Mesendoderm (in vitro differentiated cells): ENCODE measurements at regions not wholly inside any gene's neighbourhood (a gene's known extent, or its start where the extent isn't known, plus 50 kb on each side); places are given as distances from the start of the nearest gene placed in this dataset.

Source experiments
- DNase-seq: peaks from one replicate; pipeline ENCODE4 v3.0.0; 2013
- H2AK5ac ChIP-seq: 2 replicates; pipeline ENCODE4 v1.6.1; 2013; ENCODE audit warnings: low read length, inconsistent platforms
- H2BK120ac ChIP-seq: 2 replicates; pipeline ENCODE4 v1.6.1; 2013; ENCODE audit warnings: low read depth, mild to moderate bottlenecking, low read length, moderate library complexity, mixed read lengths
- H2BK15ac ChIP-seq: replicated peaks from 2 replicates; pipeline ENCODE4 v1.6.1; 2013; ENCODE audit warnings: low read depth, mild to moderate bottlenecking, moderate library complexity
- H2BK5ac ChIP-seq: 2 replicates; pipeline ENCODE4 v1.6.1; 2013; ENCODE audit warnings: low read length, inconsistent platforms
- H3K18ac ChIP-seq: 2 replicates; pipeline ENCODE4 v1.6.1; 2013; ENCODE audit warnings: mild to moderate bottlenecking, low read length, mixed read lengths
- H3K23ac ChIP-seq: one replicate; pipeline ENCODE4 v1.6.1; 2013; ENCODE audit warnings: low read length
- H3K27ac ChIP-seq: 2 replicates; pipeline ENCODE4 v1.5.1; 2013; ENCODE audit warnings: low read depth, mild to moderate bottlenecking, inconsistent platforms, low read length, moderate library complexity
- H3K27me3 ChIP-seq: 2 replicates; pipeline ENCODE4 v1.6.1; 2013; ENCODE audit warnings: low read length, control low read depth, mild to moderate bottlenecking, inconsistent platforms; ENCODE audit not compliant: insufficient read depth, poor library complexity
- H3K36me3 ChIP-seq: 2 replicates; pipeline ENCODE4 v1.6.1; 2013; ENCODE audit warnings: low read length, inconsistent platforms; ENCODE audit not compliant: control insufficient read depth, insufficient read depth
- H3K4ac ChIP-seq: one replicate; pipeline ENCODE4 v1.6.1; 2013; ENCODE audit warnings: low read depth, mild to moderate bottlenecking, low read length, moderate library complexity
- H3K4me1 ChIP-seq: 2 replicates; pipeline ENCODE4 v1.6.1; 2013; ENCODE audit warnings: low read depth, low read length, inconsistent platforms; ENCODE audit not compliant: control insufficient read depth
- H3K4me2 ChIP-seq: 2 replicates; pipeline ENCODE4 v1.6.1; 2013; ENCODE audit warnings: low read length
- H3K4me3 ChIP-seq: 2 replicates; pipeline ENCODE4 v1.5.1; 2013; ENCODE audit warnings: mild to moderate bottlenecking, low read length
- H3K56ac ChIP-seq: one replicate; pipeline ENCODE4 v1.6.1; 2013; ENCODE audit warnings: low read length
- H3K79me1 ChIP-seq: 2 replicates; pipeline ENCODE4 v1.6.1; 2013; ENCODE audit warnings: low read length, inconsistent platforms
- H3K79me2 ChIP-seq: 2 replicates; pipeline ENCODE4 v1.6.1; 2013; ENCODE audit warnings: mild to moderate bottlenecking, low read length; ENCODE audit not compliant: control insufficient read depth, insufficient read depth
- H3K9ac ChIP-seq: 2 replicates; pipeline ENCODE4 v1.6.1; 2013; ENCODE audit warnings: low read length, inconsistent platforms
- H4K5ac ChIP-seq: one replicate; pipeline ENCODE4 v1.6.1; 2013; ENCODE audit warnings: low read length
- H4K8ac ChIP-seq: one replicate; pipeline ENCODE4 v1.6.1; 2013; ENCODE audit warnings: low read depth, mild to moderate bottlenecking, control low read depth, low read length, moderate library complexity
- WGBS: extraction: QIAGEN DNeasy Blood & Tissue Kit; methylation state at CpG from one replicate; pipeline ENCODE4 v1.1.7; 2013; ENCODE audit warnings: low lambda C conversion rate, missing lambda C conversion rate; ENCODE audit not compliant: insufficient coverage; ENCODE audit errors: extremely low coverage; 5-methylcytosine and 5-hydroxymethylcytosine counted together

- no peaks in the 10 kb centered on the region for H3K79me2 ChIP-seq
- H3K36me3 ChIP-seq: no peaks in the 10 kb centered on the region
- no peak overlapping the region for H2BK5ac ChIP-seq
- H3K79me1 ChIP-seq: no peaks in the 10 kb centered on the region
- H3K23ac ChIP-seq: no peak overlapping the region
- no peak overlapping the region for H3K56ac ChIP-seq
- no peak overlapping the region for H3K18ac ChIP-seq
- H3K4ac ChIP-seq: no peak overlapping the region
- DNase-seq: no peak
- no peak overlapping the region for H3K4me3 ChIP-seq
- no peak overlapping the region for H3K4me2 ChIP-seq
- H4K8ac ChIP-seq: no peak overlapping the region
- H4K5ac ChIP-seq: no peak overlapping the region
- H3K27me3 ChIP-seq: no peaks in the 10 kb centered on the region
- H2AK5ac ChIP-seq: no peak overlapping the region
- WGBS: no CpG with 5 or more reads among the region's 2 CpGs
- no peak overlapping the region for H3K27ac ChIP-seq
- H2BK120ac ChIP-seq: no peak overlapping the region
- H2BK15ac ChIP-seq: no peak overlapping the region
- H3K9ac ChIP-seq: no peak overlapping the region
- H3K4me1 ChIP-seq: no peaks in the 10 kb centered on the region
These were observed 366.9 kb upstream of the ZNF608 start for GRCh38 chr5:125113328-125113727.

GRCh38 chr5:125115195-125115525 lies 368.7 kb upstream of the ZNF608 start:
- no peak overlapping the region for H2BK15ac ChIP-seq
- H3K18ac ChIP-seq: no peak overlapping the region
- H3K27ac ChIP-seq: no peak overlapping the region
- no peak overlapping the region for H2AK5ac ChIP-seq
- no peak overlapping the region for H2BK5ac ChIP-seq
- no peaks in the 10 kb centered on the region for H3K36me3 ChIP-seq
- no peak overlapping the region for H2BK120ac ChIP-seq
- no peaks in the 10 kb centered on the region for H3K79me2 ChIP-seq
- H3K4me3 ChIP-seq: no peak overlapping the region
- H3K4me1 ChIP-seq: peaks cover under 1% of the 10 kb centered on the region
- H3K79me1 ChIP-seq: no peaks in the 10 kb centered on the region
- no peak overlapping the region for H3K4me2 ChIP-seq
- H3K27me3 ChIP-seq: no peaks in the 10 kb centered on the region
- no peak for DNase-seq
- H3K4ac ChIP-seq: no peak overlapping the region
- H4K8ac ChIP-seq: no peak overlapping the region
- H3K9ac ChIP-seq: no peak overlapping the region
- H4K5ac ChIP-seq: no peak overlapping the region
- WGBS: no CpG with 5 or more reads among the region's 6 CpGs
- no peak overlapping the region for H3K56ac ChIP-seq
- H3K23ac ChIP-seq: no peak overlapping the region

- Histone ChIP-seq H3K18ac (no peak overlapping the region), H2AK5ac (no peak overlapping the region), H3K79me1 (no peaks in the 10 kb centered on the region), H3K4me3 (no peak overlapping the region), H3K4me1 (peaks cover 3% of the 10 kb centered on the region), H3K36me3 (no peaks in the 10 kb centered on the region), H3K27me3 (no peaks in the 10 kb centered on the region), H3K23ac (no peak overlapping the region), H2BK15ac (no peak overlapping the region), H4K5ac (no peak overlapping the region), H2BK5ac (no peak overlapping the region), H3K4ac (no peak overlapping the region), H3K4me2 (no peak overlapping the region), H2BK120ac (no peak overlapping the region), H3K79me2 (no peaks in the 10 kb centered on the region), H4K8ac (no peak overlapping the region), H3K27ac (no peak overlapping the region), H3K9ac (no peak overlapping the region), H3K56ac (no peak overlapping the region)
- no CpG with 5 or more reads among the region's 6 CpGs for WGBS
- no peak for DNase-seq
These were observed 371.1 kb upstream of the ZNF608 start for GRCh38 chr5:125117566-125117965.

- Histone ChIP-seq H3K4ac (no peak overlapping the region), H3K4me1 (peaks cover 3% of the 10 kb centered on the region), H3K27me3 (no peaks in the 10 kb centered on the region), H3K9ac (no peak overlapping the region), H3K4me3 (no peak overlapping the region), H3K18ac (no peak overlapping the region), H3K79me1 (no peaks in the 10 kb centered on the region), H2BK120ac (no peak overlapping the region), H3K79me2 (no peaks in the 10 kb centered on the region), H4K5ac (no peak overlapping the region), H3K56ac (no peak overlapping the region), H4K8ac (no peak overlapping the region), H2AK5ac (no peak overlapping the region), H3K4me2 (no peak overlapping the region), H2BK15ac (no peak overlapping the region), H3K23ac (no peak overlapping the region), H3K36me3 (no peaks in the 10 kb centered on the region), H2BK5ac (no peak overlapping the region), H3K27ac (no peak overlapping the region)
- WGBS: no CpG with 5 or more reads among the region's 6 CpGs
- DNase-seq: peak; percentile 50
These were observed 373.6 kb upstream of the ZNF608 start for GRCh38 chr5:125120012-125120411.

GRCh38 chr5:125125031-125125823 lies 378.8 kb upstream of the ZNF608 start:
- Histone ChIP-seq H3K56ac (no peak overlapping the region), H2BK5ac (no peak overlapping the region), H3K23ac (no peak overlapping the region), H3K27ac (no peak overlapping the region), H2AK5ac (no peak overlapping the region), H4K5ac (no peak overlapping the region), H3K9ac (no peak overlapping the region), H3K4me1 (peaks cover 2% of the 10 kb centered on the region), H3K27me3 (no peaks in the 10 kb centered on the region), H3K4me2 (no peak overlapping the region), H3K4me3 (no peak overlapping the region), H3K36me3 (no peaks in the 10 kb centered on the region), H3K4ac (no peak overlapping the region), H4K8ac (no peak overlapping the region), H2BK15ac (no peak overlapping the region), H3K79me1 (no peaks in the 10 kb centered on the region), H3K79me2 (no peaks in the 10 kb centered on the region), H2BK120ac (no peak overlapping the region), H3K18ac (no peak overlapping the region)
- WGBS: no CpG with 5 or more reads among the region's 6 CpGs
- no peak for DNase-seq

- Histone ChIP-seq H3K4me3 (no peak overlapping the region), H3K4me1 (no peaks in the 10 kb centered on the region), H3K4ac (no peak overlapping the region), H3K4me2 (no peak overlapping the region), H3K9ac (no peak overlapping the region), H3K56ac (no peak overlapping the region), H3K18ac (no peak overlapping the region), H3K27me3 (no peaks in the 10 kb centered on the region), H3K79me2 (no peaks in the 10 kb centered on the region), H4K5ac (no peak overlapping the region), H3K36me3 (no peaks in the 10 kb centered on the region), H2BK15ac (no peak overlapping the region), H2BK120ac (no peak overlapping the region), H3K27ac (no peak overlapping the region), H3K23ac (no peak overlapping the region), H2BK5ac (no peak overlapping the region), H4K8ac (no peak overlapping the region), H2AK5ac (no peak overlapping the region), H3K79me1 (no peaks in the 10 kb centered on the region)
- no peak for DNase-seq
These were observed 379.6 kb upstream of the ZNF608 start for GRCh38 chr5:125126050-125126449.
